Fibroblast of lung (primary cell): ENCODE measurements at regions not wholly inside any gene's neighbourhood (a gene's known extent, or its start where the extent isn't known, plus 50 kb on each side); places are given as distances from the start of the nearest gene placed in this dataset.
"Not testable (repeated sequence)": the region's sequence is repeated elsewhere in the genome, so short reads cannot be mapped to it uniquely, and the experiment has no call there.

Experiments used
- DNase-seq, 2 donors: peaks; one replicate each; pipeline versions ENCODE4 v3.0.0 to v3.0.0-alpha.2; 2010; ENCODE audit warnings: low read depth in 2 of 2
- H2AFZ ChIP-seq: 2 replicates; pipeline ENCODE4 v1.5.1; 2012; ENCODE audit warnings: low read length, control low read depth, inconsistent platforms
- H3K27ac ChIP-seq: 2 replicates; pipeline ENCODE4 v1.5.1; 2011; ENCODE audit warnings: low read length, control low read depth; ENCODE audit not compliant: insufficient read depth
- H3K27me3 ChIP-seq: 2 replicates; pipeline ENCODE4 v1.5.1; 2011; ENCODE audit warnings: mild to moderate bottlenecking, low read length; ENCODE audit not compliant: control insufficient read depth, insufficient read depth
- H3K36me3 ChIP-seq: 2 replicates; pipeline ENCODE4 v1.5.1; 2011; ENCODE audit warnings: low read length; ENCODE audit not compliant: control insufficient read depth, insufficient read depth
- H3K4me1 ChIP-seq: 2 replicates; pipeline ENCODE4 v1.5.1; 2011; ENCODE audit warnings: low read length; ENCODE audit not compliant: control insufficient read depth, insufficient read depth; ENCODE audit errors: extremely low read depth
- H3K4me2 ChIP-seq: 2 replicates; pipeline ENCODE4 v1.5.1; 2011; ENCODE audit warnings: low read length, control low read depth; ENCODE audit not compliant: insufficient read depth; ENCODE audit errors: extremely low read depth
- H3K4me3 ChIP-seq, 4 experiments: fragments of 200-600 bp in 1 of 4; sonication (generic) in 1 of 4; replicated peaks in 1 of 4; 2 replicates each; pipeline ENCODE4 v1.5.1; 2011 to 2016; ENCODE audit warnings: low read length in 4 of 4, low read depth in 3 of 4, mild to moderate bottlenecking in 3 of 4, control low read depth in 2 of 4, inconsistent platforms in 1 of 4, mixed read lengths in 1 of 4; ENCODE audit not compliant: insufficient read depth in 1 of 4; ENCODE audit errors: control extremely low read depth in 1 of 4
- H3K79me2 ChIP-seq: 2 replicates; pipeline ENCODE4 v1.5.1; 2012; ENCODE audit warnings: mild to moderate bottlenecking, low read length, inconsistent platforms; ENCODE audit not compliant: control insufficient read depth, insufficient read depth
- H3K9ac ChIP-seq: 2 replicates; pipeline ENCODE4 v1.5.1; 2011; ENCODE audit warnings: mild to moderate bottlenecking, low read length, control low read depth; ENCODE audit not compliant: insufficient read depth
- H3K9me3 ChIP-seq: 2 replicates; pipeline ENCODE4 v1.5.1; 2012; ENCODE audit warnings: low read depth, low read length; ENCODE audit not compliant: control insufficient read depth, insufficient read depth
- H4K20me1 ChIP-seq: 2 replicates; pipeline ENCODE4 v1.5.1; 2011; ENCODE audit warnings: low read length; ENCODE audit not compliant: control insufficient read depth, insufficient read depth; ENCODE audit errors: extremely low read depth
- EZH2 ChIP-seq: IDR thresholded peaks from 2 replicates; pipeline ENCODE4 v1.5.1; 2012; ENCODE audit warnings: low read length, control low read depth, mild to moderate bottlenecking; ENCODE audit errors: missing control alignments
- TF ChIP-seq, protein P1 (sequence below), 2 donors: IDR thresholded peaks in 1 of 2; conservative IDR thresholded peaks in 1 of 2; 1 replicate in 1 of 2; 2 replicates in 1 of 2; pipeline ENCODE4 v1.5.1; 2011 to 2012; ENCODE audit warnings: low read length in 2 of 2, control low read depth in 1 of 2, inconsistent platforms in 1 of 2, low read depth in 1 of 2, mild to moderate bottlenecking in 1 of 2

DNA sequence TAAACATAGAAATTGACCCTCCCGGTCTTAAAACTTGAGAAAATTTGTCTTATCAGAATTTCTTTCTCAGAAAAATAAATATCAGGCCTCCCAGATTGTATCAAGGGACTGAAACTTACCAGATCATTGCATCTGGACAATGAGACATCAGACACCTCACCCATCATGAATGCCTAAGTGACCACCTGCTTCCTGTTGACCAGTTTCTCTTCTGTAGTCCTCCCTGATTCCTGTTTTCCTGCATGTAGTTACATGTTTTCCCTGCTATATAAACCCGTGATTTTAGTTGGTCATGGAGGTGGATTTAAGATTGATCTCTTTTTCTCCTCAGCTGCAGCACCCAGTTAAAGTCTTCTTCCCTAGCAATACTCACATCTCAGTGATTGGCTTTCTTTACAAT, 548.1 kb downstream of the PPP4R3C start:
- Histone ChIP-seq H3K9ac (no peak overlapping the region), H4K20me1 (no peaks in the 10 kb centered on the region), H3K36me3 (no peaks in the 10 kb centered on the region), H3K4me3 (no peak overlapping the region), H3K27me3 (no peaks in the 10 kb centered on the region), H3K4me1 (no peaks in the 10 kb centered on the region), H3K9me3 (no peaks in the 10 kb centered on the region), H3K27ac (no peak overlapping the region), H2AFZ (no peak overlapping the region), H3K79me2 (no peaks in the 10 kb centered on the region), H3K4me2 (no peak overlapping the region)
- peak in 1 of 2 donors; percentile 23 for DNase-seq
- TF ChIP-seq, protein P1, sequence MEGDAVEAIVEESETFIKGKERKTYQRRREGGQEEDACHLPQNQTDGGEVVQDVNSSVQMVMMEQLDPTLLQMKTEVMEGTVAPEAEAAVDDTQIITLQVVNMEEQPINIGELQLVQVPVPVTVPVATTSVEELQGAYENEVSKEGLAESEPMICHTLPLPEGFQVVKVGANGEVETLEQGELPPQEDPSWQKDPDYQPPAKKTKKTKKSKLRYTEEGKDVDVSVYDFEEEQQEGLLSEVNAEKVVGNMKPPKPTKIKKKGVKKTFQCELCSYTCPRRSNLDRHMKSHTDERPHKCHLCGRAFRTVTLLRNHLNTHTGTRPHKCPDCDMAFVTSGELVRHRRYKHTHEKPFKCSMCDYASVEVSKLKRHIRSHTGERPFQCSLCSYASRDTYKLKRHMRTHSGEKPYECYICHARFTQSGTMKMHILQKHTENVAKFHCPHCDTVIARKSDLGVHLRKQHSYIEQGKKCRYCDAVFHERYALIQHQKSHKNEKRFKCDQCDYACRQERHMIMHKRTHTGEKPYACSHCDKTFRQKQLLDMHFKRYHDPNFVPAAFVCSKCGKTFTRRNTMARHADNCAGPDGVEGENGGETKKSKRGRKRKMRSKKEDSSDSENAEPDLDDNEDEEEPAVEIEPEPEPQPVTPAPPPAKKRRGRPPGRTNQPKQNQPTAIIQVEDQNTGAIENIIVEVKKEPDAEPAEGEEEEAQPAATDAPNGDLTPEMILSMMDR (conservative IDR thresholded peaks at IDR 0.05 in 1 of 2, IDR thresholded peaks at IDR 0.05 in 1 of 2; ENCODE audit: low read depth in 1 of 2, low read length in 2 of 2), result no peak
- no peak for TF ChIP-seq EZH2

DNA sequence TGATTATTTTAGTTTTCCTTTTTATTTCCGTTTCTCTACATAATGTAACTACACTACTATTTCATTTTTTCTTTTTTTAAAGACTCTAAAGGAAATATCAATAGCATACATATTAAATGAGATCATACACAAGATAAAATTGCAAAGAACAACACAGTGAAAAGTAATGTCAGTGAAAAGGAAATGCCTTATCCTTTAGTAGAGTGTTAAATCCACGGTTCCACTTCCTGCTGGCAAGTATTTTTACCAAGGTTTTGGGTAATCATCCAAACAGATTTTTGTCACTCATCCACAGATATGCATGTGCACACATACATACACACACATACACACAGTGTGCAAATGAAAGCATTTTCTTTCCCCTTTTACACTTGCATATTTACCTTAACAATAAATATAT, 548.9 kb downstream of the PPP4R3C start:
- DNase-seq, result peak in 1 of 2 donors; percentile 13
- Histone ChIP-seq H3K36me3 (no peaks in the 10 kb centered on the region), H3K79me2 (no peaks in the 10 kb centered on the region), H4K20me1 (no peaks in the 10 kb centered on the region), H3K4me3 (no peak overlapping the region), H3K9ac (no peak overlapping the region), H3K27ac (no peak overlapping the region), H3K4me1 (no peaks in the 10 kb centered on the region), H3K4me2 (no peak overlapping the region), H3K27me3 (no peaks in the 10 kb centered on the region), H2AFZ (no peak overlapping the region), H3K9me3 (no peaks in the 10 kb centered on the region)
- TF ChIP-seq EZH2, result no peak
- TF ChIP-seq, protein P1 (conservative IDR thresholded peaks at IDR 0.05 in 1 of 2, IDR thresholded peaks at IDR 0.05 in 1 of 2; ENCODE audit: low read depth in 1 of 2, low read length in 2 of 2), result no peak

DNA sequence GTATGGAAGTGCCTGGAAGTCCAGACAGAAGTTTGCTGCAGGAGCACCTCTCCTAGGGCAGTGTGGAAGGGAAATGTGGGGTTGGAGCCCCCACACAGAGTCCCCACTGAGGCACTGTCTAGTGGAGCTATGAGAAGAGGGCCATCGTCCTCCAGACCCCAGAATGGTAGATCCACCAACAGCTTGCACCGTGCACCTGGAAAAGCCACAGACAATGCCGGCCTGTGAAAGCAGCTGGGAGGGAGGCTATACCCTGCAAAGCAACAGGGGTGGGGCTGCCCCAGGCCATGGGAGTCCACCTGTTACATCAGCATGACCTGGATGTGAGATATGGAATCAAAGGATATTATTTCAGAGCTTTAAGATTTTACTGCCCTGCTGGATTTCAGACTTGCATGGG, 551.4 kb downstream of the PPP4R3C start:
- not testable (repeated sequence) for H3K4me1 ChIP-seq, H3K27me3 ChIP-seq, H3K4me2 ChIP-seq, H2AFZ ChIP-seq, H3K9me3 ChIP-seq, H3K4me3 ChIP-seq, H3K27ac ChIP-seq, H4K20me1 ChIP-seq, H3K36me3 ChIP-seq, H3K9ac ChIP-seq, DNase-seq, H3K79me2 ChIP-seq
